ENCODE measurements at regions not wholly inside any gene's neighbourhood (a gene's known extent, or its start where the extent isn't known, plus 50 kb on each side); places are given as distances from the start of the nearest gene placed in this dataset.

DNA sequence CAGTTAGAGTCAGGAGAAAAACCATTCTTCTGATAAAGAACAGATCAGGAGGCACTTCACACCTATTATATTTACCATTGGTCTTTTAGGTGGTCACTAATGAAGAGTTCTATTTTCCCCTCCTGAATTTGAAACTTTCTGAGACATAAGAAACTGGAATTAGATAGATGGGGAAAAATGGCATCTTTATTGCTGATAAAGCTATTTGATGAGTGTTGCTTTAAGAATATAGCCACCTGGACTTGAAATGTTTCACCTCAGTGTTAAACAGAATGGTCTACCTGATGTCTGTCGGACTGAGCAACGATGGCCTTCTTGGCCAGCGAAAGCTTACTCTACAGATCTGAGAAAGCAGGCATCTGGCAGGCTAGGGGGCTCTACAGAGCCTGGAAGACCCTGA, 107.0 kb downstream of the SLITRK5 start (continued):
- no peak for TF ChIP-seq ZNF112 (tag by site-specific recombination; IDR thresholded peaks at IDR 0.05)
- no peak for TF ChIP-seq ZNF248 (tag by site-specific recombination; IDR thresholded peaks at IDR 0.05)
- TF ChIP-seq, protein P1, sequence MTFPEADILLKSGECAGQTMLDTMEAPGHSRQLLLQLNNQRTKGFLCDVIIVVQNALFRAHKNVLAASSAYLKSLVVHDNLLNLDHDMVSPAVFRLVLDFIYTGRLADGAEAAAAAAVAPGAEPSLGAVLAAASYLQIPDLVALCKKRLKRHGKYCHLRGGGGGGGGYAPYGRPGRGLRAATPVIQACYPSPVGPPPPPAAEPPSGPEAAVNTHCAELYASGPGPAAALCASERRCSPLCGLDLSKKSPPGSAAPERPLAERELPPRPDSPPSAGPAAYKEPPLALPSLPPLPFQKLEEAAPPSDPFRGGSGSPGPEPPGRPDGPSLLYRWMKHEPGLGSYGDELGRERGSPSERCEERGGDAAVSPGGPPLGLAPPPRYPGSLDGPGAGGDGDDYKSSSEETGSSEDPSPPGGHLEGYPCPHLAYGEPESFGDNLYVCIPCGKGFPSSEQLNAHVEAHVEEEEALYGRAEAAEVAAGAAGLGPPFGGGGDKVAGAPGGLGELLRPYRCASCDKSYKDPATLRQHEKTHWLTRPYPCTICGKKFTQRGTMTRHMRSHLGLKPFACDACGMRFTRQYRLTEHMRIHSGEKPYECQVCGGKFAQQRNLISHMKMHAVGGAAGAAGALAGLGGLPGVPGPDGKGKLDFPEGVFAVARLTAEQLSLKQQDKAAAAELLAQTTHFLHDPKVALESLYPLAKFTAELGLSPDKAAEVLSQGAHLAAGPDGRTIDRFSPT (tag by site-specific recombination; IDR thresholded peaks at IDR 0.05): no peak
- no peak for TF ChIP-seq ZNF548 (tag by site-specific recombination; IDR thresholded peaks at IDR 0.05)
- TF ChIP-seq, protein P2, sequence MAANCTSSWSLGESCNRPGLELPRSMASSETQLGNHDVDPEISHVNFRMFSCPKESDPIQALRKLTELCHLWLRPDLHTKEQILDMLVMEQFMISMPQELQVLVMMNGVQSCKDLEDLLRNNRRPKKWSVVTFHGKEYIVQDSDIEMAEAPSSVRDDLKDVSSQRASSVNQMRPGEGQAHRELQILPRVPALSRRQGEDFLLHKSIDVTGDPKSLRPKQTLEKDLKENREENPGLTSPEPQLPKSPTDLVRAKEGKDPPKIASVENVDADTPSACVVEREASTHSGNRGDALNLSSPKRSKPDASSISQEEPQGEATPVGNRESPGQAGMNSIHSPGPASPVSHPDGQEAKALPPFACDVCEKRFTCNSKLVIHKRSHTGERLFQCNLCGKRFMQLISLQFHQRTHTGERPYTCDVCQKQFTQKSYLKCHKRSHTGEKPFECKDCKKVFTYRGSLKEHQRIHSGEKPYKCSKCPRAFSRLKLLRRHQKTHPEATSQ (tag by site-specific recombination; IDR thresholded peaks at IDR 0.05): no peak
- TF ChIP-seq, protein P3, sequence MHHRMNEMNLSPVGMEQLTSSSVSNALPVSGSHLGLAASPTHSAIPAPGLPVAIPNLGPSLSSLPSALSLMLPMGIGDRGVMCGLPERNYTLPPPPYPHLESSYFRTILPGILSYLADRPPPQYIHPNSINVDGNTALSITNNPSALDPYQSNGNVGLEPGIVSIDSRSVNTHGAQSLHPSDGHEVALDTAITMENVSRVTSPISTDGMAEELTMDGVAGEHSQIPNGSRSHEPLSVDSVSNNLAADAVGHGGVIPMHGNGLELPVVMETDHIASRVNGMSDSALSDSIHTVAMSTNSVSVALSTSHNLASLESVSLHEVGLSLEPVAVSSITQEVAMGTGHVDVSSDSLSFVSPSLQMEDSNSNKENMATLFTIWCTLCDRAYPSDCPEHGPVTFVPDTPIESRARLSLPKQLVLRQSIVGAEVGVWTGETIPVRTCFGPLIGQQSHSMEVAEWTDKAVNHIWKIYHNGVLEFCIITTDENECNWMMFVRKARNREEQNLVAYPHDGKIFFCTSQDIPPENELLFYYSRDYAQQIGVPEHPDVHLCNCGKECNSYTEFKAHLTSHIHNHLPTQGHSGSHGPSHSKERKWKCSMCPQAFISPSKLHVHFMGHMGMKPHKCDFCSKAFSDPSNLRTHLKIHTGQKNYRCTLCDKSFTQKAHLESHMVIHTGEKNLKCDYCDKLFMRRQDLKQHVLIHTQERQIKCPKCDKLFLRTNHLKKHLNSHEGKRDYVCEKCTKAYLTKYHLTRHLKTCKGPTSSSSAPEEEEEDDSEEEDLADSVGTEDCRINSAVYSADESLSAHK (tag by site-specific recombination; IDR thresholded peaks at IDR 0.05): no peak
- TF ChIP-seq WT1 (tag by site-specific recombination; IDR thresholded peaks at IDR 0.05): no peak

DNA sequence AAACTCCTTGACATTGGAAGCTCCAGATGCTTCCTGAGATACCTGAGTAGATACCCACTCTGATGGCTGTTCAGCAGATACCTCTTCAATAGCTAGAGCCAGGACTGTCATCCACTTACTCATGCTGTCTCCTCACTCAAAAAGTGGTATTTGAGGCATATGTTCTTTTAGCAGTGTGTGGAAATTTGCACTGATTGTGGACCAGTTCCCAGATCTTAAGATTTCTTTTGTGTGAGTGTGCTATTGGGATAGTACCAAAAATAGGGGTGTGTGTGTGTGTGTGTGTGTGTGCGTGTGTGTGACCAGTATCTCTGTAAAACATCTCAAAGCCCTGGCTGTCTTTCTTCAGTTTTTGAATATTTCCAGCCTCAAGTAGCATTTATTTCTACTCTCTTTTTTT, 108.3 kb downstream of the SLITRK5 start:
- H3K27ac ChIP-seq (ENCODE audit: extremely low read depth, low read depth, low read length): no peak overlapping the region
- H3K4me3 ChIP-seq (ENCODE audit: low read depth, low read length): no peak overlapping the region
- H3K9me3 ChIP-seq (ENCODE audit: control insufficient read depth, insufficient read depth, low read depth, low read length): no peaks in the 10 kb centered on the region
- POLR2A ChIA-PET: no interaction called here
- H3K4me1 ChIP-seq (ENCODE audit: control insufficient read depth, insufficient read depth, low read length): no peaks in the 10 kb centered on the region
- no peaks in the 10 kb centered on the region for H3K36me3 ChIP-seq (ENCODE audit: control insufficient read depth in 2 of 2, insufficient read depth in 1 of 2, low read length in 2 of 2)
- CTCF ChIA-PET: no interaction called here
- TF ChIP-seq, protein P4, sequence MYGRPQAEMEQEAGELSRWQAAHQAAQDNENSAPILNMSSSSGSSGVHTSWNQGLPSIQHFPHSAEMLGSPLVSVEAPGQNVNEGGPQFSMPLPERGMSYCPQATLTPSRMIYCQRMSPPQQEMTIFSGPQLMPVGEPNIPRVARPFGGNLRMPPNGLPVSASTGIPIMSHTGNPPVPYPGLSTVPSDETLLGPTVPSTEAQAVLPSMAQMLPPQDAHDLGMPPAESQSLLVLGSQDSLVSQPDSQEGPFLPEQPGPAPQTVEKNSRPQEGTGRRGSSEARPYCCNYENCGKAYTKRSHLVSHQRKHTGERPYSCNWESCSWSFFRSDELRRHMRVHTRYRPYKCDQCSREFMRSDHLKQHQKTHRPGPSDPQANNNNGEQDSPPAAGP (tag by site-specific recombination; IDR thresholded peaks at IDR 0.05): no peak
- TF ChIP-seq SCRT1 (tag by site-specific recombination; IDR thresholded peaks at IDR 0.05; ENCODE audit: borderline replicate concordance) (no peak), ZNF155 (tag by site-specific recombination; IDR thresholded peaks at IDR 0.05) (no peak), ZNF350 (tag by site-specific recombination; IDR thresholded peaks at IDR 0.05) (no peak), ZNF776 (tag by site-specific recombination; IDR thresholded peaks at IDR 0.05; ENCODE audit: borderline replicate concordance) (no peak), BCL11B (tag by site-specific recombination; IDR thresholded peaks at IDR 0.05; ENCODE audit: low read depth) (no peak), ZFP3 (tag by site-specific recombination; IDR thresholded peaks at IDR 0.05; ENCODE audit: low read depth) (no peak)

DNA sequence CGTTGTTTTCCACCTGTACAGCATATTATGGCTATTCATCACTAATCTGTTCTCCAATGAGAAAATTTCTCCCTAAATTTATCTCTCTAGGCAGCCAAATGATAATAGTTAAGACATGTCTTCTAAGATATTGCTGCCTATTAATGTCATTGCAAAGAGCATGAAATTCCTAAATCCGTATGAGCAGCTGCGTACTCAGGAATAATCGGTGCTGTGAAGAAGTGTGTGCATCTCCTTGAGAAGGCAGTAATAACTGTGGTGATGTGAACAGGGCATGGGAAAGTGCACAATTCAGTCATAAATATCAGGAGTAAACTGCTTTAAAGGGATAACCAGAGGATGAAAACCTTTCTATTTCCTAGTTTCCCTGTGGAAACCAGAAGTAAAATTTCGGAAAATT, 112.2 kb downstream of the SLITRK5 start:
- TF ChIP-seq ZNF155 (tag by site-specific recombination; IDR thresholded peaks at IDR 0.05) (no peak), ZNF623 (tag by site-specific recombination; IDR thresholded peaks at IDR 0.05) (no peak), ZNF510 (tag by site-specific recombination; IDR thresholded peaks at IDR 0.05; ENCODE audit: insufficient replicate concordance) (no peak), ZNF221 (tag by site-specific recombination; IDR thresholded peaks at IDR 0.05; ENCODE audit: borderline replicate concordance) (no peak)
- TF ChIP-seq, protein P5, sequence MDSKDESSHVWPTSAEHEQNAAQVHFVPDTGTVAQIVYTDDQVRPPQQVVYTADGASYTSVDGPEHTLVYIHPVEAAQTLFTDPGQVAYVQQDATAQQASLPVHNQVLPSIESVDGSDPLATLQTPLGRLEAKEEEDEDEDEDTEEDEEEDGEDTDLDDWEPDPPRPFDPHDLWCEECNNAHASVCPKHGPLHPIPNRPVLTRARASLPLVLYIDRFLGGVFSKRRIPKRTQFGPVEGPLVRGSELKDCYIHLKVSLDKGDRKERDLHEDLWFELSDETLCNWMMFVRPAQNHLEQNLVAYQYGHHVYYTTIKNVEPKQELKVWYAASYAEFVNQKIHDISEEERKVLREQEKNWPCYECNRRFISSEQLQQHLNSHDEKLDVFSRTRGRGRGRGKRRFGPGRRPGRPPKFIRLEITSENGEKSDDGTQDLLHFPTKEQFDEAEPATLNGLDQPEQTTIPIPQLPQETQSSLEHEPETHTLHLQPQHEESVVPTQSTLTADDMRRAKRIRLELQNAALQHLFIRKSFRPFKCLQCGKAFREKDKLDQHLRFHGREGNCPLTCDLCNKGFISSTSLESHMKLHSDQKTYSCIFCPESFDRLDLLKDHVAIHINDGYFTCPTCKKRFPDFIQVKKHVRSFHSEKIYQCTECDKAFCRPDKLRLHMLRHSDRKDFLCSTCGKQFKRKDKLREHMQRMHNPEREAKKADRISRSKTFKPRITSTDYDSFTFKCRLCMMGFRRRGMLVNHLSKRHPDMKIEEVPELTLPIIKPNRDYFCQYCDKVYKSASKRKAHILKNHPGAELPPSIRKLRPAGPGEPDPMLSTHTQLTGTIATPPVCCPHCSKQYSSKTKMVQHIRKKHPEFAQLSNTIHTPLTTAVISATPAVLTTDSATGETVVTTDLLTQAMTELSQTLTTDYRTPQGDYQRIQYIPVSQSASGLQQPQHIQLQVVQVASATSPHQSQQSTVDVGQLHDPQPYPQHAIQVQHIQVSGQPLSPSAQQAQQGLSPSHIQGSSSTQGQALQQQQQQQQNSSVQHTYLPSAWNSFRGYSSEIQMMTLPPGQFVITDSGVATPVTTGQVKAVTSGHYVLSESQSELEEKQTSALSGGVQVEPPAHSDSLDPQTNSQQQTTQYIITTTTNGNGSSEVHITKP (tag by site-specific recombination; IDR thresholded peaks at IDR 0.05): no peak
- TF ChIP-seq, protein P6, sequence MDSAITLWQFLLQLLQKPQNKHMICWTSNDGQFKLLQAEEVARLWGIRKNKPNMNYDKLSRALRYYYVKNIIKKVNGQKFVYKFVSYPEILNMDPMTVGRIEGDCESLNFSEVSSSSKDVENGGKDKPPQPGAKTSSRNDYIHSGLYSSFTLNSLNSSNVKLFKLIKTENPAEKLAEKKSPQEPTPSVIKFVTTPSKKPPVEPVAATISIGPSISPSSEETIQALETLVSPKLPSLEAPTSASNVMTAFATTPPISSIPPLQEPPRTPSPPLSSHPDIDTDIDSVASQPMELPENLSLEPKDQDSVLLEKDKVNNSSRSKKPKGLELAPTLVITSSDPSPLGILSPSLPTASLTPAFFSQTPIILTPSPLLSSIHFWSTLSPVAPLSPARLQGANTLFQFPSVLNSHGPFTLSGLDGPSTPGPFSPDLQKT (IDR thresholded peaks at IDR 0.05; ENCODE audit: borderline replicate concordance, low read depth, low read length): no peak
- TF ChIP-seq, protein P7, sequence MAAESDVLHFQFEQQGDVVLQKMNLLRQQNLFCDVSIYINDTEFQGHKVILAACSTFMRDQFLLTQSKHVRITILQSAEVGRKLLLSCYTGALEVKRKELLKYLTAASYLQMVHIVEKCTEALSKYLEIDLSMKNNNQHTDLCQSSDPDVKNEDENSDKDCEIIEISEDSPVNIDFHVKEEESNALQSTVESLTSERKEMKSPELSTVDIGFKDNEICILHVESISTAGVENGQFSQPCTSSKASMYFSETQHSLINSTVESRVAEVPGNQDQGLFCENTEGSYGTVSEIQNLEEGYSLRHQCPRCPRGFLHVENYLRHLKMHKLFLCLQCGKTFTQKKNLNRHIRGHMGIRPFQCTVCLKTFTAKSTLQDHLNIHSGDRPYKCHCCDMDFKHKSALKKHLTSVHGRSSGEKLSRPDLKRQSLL (tag by site-specific recombination; IDR thresholded peaks at IDR 0.05): no peak
- H3K27ac ChIP-seq (ENCODE audit: extremely low read depth, low read depth, low read length): no peak overlapping the region
- CTCF ChIA-PET: no interaction called here
- H3K9me3 ChIP-seq (ENCODE audit: control insufficient read depth, insufficient read depth, low read depth, low read length): no peaks in the 10 kb centered on the region
- no peak overlapping the region for H3K4me3 ChIP-seq (ENCODE audit: low read depth, low read length)
- H3K36me3 ChIP-seq (ENCODE audit: control insufficient read depth in 2 of 2, insufficient read depth in 1 of 2, low read length in 2 of 2): no peaks in the 10 kb centered on the region
- POLR2A ChIA-PET: no interaction called here
- H3K4me1 ChIP-seq (ENCODE audit: control insufficient read depth, insufficient read depth, low read length): no peaks in the 10 kb centered on the region

Data from HEK293 (cell line).